ENCODE measurements at regions not wholly inside any gene's neighbourhood (a gene's known extent, or its start where the extent isn't known, plus 50 kb on each side); places are given as distances from the start of the nearest gene placed in this dataset.

- H3K9me3 Mint-ChIP-seq, result no peaks in the 10 kb centered on the region
- H3K36me3 Mint-ChIP-seq (ENCODE audit: low read depth), result no peaks in the 10 kb centered on the region
- H3K4me3 Mint-ChIP-seq, result no peak overlapping the region
- peaks cover 14% of the 10 kb centered on the region for H3K4me1 Mint-ChIP-seq
- Histone ChIP-seq H3K27ac (ENCODE audit: low read depth, low read length) (no peak overlapping the region), H3K4me3 (ENCODE audit: low read length) (no peak overlapping the region), H3K36me3 (ENCODE audit: control insufficient read depth, insufficient read depth, low read length) (no peaks in the 10 kb centered on the region), H3K27me3 (ENCODE audit: control insufficient read depth, insufficient read depth, low read length, poor library complexity, severe bottlenecking) (no peaks in the 10 kb centered on the region), H3K9ac (ENCODE audit: extremely low read depth, low read length, poor library complexity, severe bottlenecking) (no peak overlapping the region), H3K9me3 (ENCODE audit: control insufficient read depth, low read length) (no peaks in the 10 kb centered on the region), H3K4me1 (ENCODE audit: control insufficient read depth, insufficient read depth, low read length) (no peaks in the 10 kb centered on the region)
- TF ChIP-seq CTCF (conservative IDR thresholded peaks at IDR 0.05), result no peak
- no peak overlapping the region for H3K27ac Mint-ChIP-seq
- WGBS, 2 experiments (ENCODE audit: insufficient coverage in 1 of 2, insufficient read length in 1 of 2), result 90% methylated on average over 2 of the region's 2 CpGs; no CpG with 5 or more reads in 1 of the 2 experiments
- H3K27me3 Mint-ChIP-seq (ENCODE audit: insufficient read depth), result no peaks in the 10 kb centered on the region
- no peak for DNase-seq
Measured at GRCh38 chr2:66803726-66804125, 368.8 kb downstream of the MEIS1 start.

GRCh38 chr2:66805016-66805865 is 370.3 kb downstream of the MEIS1 start:
- no peak for DNase-seq
- peak overlapping the region; percentile 80 for H3K27ac ChIP-seq (ENCODE audit: low read depth, low read length)
- no peak for TF ChIP-seq CTCF (conservative IDR thresholded peaks at IDR 0.05)
- H3K27me3 ChIP-seq (ENCODE audit: control insufficient read depth, insufficient read depth, low read length, poor library complexity, severe bottlenecking), result no peaks in the 10 kb centered on the region
- peaks cover 14% of the 10 kb centered on the region for H3K4me1 Mint-ChIP-seq
- H3K27me3 Mint-ChIP-seq (ENCODE audit: insufficient read depth), result peaks cover 2% of the 10 kb centered on the region
- H3K36me3 ChIP-seq (ENCODE audit: control insufficient read depth, insufficient read depth, low read length), result no peaks in the 10 kb centered on the region
- 70 to 84% methylated on average over 7 to 8 of the region's 8 CpGs for WGBS, 2 experiments (ENCODE audit: insufficient coverage in 1 of 2, insufficient read length in 1 of 2)
- H3K4me3 ChIP-seq (ENCODE audit: low read length), result no peak overlapping the region
- H3K4me3 Mint-ChIP-seq, result no peak overlapping the region
- H3K9me3 ChIP-seq (ENCODE audit: control insufficient read depth, low read length), result no peaks in the 10 kb centered on the region
- no peak overlapping the region for H3K27ac Mint-ChIP-seq
- no peaks in the 10 kb centered on the region for H3K9me3 Mint-ChIP-seq
- no peaks in the 10 kb centered on the region for H3K36me3 Mint-ChIP-seq (ENCODE audit: low read depth)
- H3K9ac ChIP-seq (ENCODE audit: extremely low read depth, low read length, poor library complexity, severe bottlenecking), result no peak overlapping the region
- no peaks in the 10 kb centered on the region for H3K4me1 ChIP-seq (ENCODE audit: control insufficient read depth, insufficient read depth, low read length)

- no peaks in the 10 kb centered on the region for H3K36me3 Mint-ChIP-seq (ENCODE audit: low read depth)
- no peak overlapping the region for H3K27ac Mint-ChIP-seq
Measured at GRCh38 chr2:66805968-66806367, 371.0 kb downstream of the MEIS1 start.

More at GRCh38 chr2:66805968-66806367, 371.0 kb downstream of the MEIS1 start:
- no peaks in the 10 kb centered on the region for H3K27me3 ChIP-seq (ENCODE audit: control insufficient read depth, insufficient read depth, low read length, poor library complexity, severe bottlenecking)
- peak overlapping the region; percentile 3 for H3K27ac ChIP-seq (ENCODE audit: low read depth, low read length)
- H3K4me3 Mint-ChIP-seq, result no peak overlapping the region
- 88% methylated on average over 2 of the region's 3 CpGs; no CpG with 5 or more reads in 1 of the 2 experiments for WGBS, 2 experiments (ENCODE audit: insufficient coverage in 1 of 2, insufficient read length in 1 of 2)
- H3K9me3 Mint-ChIP-seq, result no peaks in the 10 kb centered on the region
- H3K27me3 Mint-ChIP-seq (ENCODE audit: insufficient read depth), result peaks cover 3% of the 10 kb centered on the region
- no peak overlapping the region for H3K9ac ChIP-seq (ENCODE audit: extremely low read depth, low read length, poor library complexity, severe bottlenecking)
- H3K9me3 ChIP-seq (ENCODE audit: control insufficient read depth, low read length), result no peaks in the 10 kb centered on the region
- DNase-seq, result no peak
- H3K4me1 ChIP-seq (ENCODE audit: control insufficient read depth, insufficient read depth, low read length), result no peaks in the 10 kb centered on the region
- H3K4me1 Mint-ChIP-seq, result peaks cover 14% of the 10 kb centered on the region
- TF ChIP-seq CTCF (conservative IDR thresholded peaks at IDR 0.05), result no peak
- H3K36me3 ChIP-seq (ENCODE audit: control insufficient read depth, insufficient read depth, low read length), result no peaks in the 10 kb centered on the region
- H3K4me3 ChIP-seq (ENCODE audit: low read length), result no peak overlapping the region
